Stimulated activated CD4-positive, alpha-beta T cell treated with anti-CD3 and anti-CD28 coated beads, Interleukin-1b, Interleukin-23, amount 100 ng/mL, for 48 hours (primary cell): ENCODE measurements at regions not wholly inside any gene's neighbourhood (a gene's known extent, or its start where the extent isn't known, plus 50 kb on each side); places are given as distances from the start of the nearest gene placed in this dataset.
"Not testable (repeated sequence)": the region's sequence is repeated elsewhere in the genome, so short reads cannot be mapped to it uniquely, and the experiment has no call there.

Source experiments
- DNase-seq: peaks from one replicate; pipeline ENCODE4 v3.0.0-alpha.2; 2020

DNA sequence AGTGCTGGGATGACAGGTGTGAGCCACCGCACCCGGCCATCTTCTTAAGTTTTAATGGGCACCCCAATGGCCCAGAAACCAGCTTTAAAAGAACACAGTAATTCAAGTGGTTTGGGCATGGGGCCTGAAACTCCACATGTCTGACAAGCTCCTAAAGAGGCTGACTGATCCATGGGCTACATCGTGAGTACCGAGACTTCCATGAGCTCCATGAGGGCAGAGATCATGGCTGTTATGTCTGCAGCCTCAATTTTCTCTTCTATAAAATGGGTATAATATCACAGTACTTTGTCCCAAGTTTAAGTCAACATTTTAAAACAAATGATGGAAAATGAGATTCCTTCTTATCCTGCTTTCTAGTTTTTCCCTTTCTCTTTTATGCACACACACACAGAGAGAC, 397.6 kb upstream of the MAF start:
- no peak for DNase-seq

DNA sequence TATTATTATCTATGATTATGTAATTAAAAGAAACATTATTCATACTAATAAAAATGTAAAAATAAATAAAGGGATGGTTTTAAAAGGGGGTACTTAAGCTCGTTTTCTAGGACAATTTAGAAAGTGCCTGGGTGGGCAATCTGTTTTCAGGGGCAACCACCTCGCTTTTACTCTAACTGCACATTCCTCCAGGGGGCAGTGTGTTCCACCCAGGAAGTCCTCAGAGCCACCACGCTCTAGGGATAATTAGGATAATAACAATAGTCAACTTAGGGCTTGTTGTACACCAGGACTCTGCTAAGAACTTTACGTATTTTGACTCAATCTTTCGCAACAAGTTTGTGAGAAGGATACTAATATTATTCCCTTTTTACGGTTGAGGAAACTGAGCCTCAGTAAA, 396.7 kb upstream of the MAF start:
- no peak for DNase-seq

DNA sequence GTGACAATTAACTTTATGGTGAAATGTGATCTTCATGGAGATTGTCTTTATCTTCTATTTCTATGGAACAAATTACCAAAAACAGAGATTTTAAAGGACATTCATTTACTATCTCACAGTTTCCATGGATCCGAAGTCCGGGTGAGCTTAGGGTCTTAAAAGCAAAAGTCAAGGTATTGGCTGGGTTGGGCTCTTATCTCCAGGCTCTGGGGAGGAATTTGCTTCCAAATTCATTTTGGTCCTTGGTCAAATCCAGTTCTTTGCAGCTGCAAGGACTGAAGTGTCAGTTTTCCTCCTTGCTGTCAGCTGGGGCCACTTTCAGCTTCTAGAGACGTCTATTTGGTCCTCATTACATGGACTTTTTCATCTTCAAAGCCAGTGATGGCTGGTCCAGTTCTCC, 395.8 kb upstream of the MAF start:
- DNase-seq, result no peak

DNA sequence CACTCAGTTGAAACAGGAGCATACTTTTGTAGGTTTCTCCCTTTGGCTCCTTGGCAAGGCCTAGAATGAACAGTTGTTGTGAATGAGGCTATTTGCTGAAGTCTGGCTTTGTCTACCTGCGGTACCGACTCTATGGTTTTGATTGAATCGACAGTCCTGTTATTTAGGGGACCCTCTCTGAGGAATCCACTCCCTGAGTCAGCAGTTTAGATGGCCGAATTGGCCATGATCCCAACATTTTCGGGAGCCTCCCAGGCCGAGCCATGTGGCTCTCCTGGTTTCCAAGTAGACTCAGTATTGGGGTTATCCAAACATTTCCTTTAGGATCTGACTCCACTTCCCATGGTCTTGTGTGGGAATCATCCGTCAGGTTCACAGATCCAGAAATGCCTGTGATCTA, 394.8 kb upstream of the MAF start:
- no peak for DNase-seq

DNA sequence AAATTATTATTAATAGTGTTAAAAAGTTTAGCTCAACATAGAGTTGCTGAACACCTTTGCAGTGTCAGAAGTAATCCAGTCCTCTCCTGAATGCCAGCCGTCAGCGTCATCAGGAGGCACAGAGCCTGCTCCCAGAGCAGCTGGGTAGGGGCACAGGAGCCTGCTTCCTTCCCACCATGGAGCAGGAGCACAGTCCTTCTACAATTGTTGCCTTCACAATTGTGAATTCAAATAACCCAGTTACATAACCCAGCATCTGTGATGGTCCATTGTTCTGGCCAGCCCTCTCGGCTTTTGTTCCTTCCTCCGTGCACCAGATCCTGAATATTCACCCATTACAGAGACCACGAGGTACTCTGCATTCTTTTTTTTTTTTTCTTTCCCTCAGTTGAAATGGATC, 393.9 kb upstream of the MAF start:
- no peak for DNase-seq

DNA sequence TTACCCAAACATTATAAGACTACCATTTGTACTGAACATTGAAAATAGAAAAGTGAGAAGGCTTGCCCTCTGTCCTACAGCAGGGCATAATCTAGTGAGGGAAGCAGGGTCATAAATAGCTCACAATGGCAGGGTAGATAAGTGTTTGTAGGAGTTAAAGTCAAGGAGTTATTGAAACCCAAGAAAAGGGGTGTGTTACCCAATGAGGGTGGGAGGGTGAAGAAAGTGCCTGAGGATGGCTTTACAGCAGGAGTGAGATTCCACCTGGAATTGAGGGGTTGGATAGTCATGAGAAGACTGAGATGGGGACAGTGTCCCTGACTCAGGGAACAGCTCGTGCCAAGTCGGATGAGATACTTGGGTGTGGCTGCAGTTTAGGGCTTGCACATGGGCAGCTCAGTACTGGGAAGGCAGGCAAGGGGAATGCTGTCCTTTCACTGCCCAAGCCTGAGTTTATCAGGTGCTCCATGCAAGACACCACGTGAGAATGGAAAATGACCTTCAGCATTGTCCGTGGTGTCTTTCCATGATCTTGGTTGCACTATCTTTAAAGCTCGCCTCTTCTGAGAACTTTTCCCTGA, 393.2 kb upstream of the MAF start:
- DNase-seq, result no peak

DNA sequence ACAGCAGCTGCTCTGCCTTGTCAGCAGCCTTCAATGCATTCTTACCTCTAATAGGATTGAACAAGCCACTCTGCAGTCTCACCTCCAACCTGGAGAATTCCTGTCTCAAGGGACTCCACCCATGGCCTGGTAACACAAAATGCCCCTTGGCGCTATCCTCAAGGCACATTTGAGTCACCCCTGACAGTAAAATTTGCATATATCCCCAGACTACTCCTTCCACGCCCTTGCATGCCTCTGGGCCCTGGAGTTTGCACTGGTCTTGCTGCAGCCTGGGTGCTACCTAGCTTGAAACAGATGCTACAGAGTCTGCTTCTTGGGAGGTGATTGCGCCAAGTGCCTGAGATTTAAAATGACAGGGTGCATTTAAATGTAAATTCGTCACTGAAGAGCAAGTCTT, 391.4 kb upstream of the MAF start:
- DNase-seq, result no peak

- no peak for DNase-seq
Measured at GRCh38 chr16:79988721-79989220, 388.2 kb upstream of the MAF start.

DNA sequence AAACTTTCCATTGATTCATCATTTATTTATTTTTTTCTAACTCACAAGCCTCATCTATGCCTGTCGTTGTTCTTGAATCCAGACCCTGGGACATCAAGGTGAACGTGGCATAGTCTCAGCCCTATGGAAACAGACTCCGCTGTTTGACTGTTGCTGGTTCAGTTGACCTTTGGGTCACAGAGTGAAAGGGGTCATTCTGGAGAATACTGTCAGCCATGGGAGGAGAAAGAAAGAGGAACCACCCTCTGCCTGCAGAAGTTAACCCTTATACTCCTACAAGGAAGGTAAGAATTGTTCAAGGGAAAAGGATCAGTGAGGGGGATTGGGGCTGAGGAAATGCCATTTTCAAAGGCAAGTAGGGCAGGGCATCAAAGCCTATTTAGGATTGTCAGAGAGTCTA, 387.6 kb upstream of the MAF start:
- DNase-seq, result no peak

GRCh38 chr16:79986352-79986751, 385.8 kb upstream of the MAF start:
- DNase-seq, result no peak

- no peak for DNase-seq
Measured at GRCh38 chr16:79985606-79986005, 385.1 kb upstream of the MAF start.

GRCh38 chr16:79984149-79984548, 383.6 kb upstream of the MAF start:
- DNase-seq, result not testable (repeated sequence)

- DNase-seq, result no peak
Measured at GRCh38 chr16:79982862-79983261, 382.3 kb upstream of the MAF start.

- no peak for DNase-seq
Measured at GRCh38 chr16:79982361-79982760, 381.8 kb upstream of the MAF start.

DNA sequence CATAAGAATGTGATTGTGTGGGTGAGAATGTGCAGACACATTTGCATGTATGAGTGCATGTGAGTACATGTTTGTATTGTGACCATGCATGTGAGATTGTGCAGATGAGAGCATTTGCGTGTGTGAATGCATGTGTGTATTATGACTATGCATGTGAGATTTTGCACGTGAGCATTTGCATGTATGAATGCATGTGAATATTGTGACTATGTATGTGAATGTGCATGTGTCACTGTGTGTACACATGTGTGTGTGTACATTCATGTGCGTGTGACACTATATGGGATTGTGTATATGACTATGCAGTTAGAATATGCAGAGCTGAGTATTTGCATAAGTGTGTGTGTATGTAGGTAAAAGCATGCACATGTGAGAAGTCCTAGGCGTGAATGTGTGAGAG, 381.3 kb upstream of the MAF start:
- no peak for DNase-seq

- DNase-seq, result no peak
Measured at GRCh38 chr16:79980650-79981521, 380.3 kb upstream of the MAF start.

GRCh38 chr16:79977940-79978836, 377.7 kb upstream of the MAF start:
- DNase-seq, result no peak

- DNase-seq, result no peak
Measured at GRCh38 chr16:79973320-79973719, 372.8 kb upstream of the MAF start.

DNA sequence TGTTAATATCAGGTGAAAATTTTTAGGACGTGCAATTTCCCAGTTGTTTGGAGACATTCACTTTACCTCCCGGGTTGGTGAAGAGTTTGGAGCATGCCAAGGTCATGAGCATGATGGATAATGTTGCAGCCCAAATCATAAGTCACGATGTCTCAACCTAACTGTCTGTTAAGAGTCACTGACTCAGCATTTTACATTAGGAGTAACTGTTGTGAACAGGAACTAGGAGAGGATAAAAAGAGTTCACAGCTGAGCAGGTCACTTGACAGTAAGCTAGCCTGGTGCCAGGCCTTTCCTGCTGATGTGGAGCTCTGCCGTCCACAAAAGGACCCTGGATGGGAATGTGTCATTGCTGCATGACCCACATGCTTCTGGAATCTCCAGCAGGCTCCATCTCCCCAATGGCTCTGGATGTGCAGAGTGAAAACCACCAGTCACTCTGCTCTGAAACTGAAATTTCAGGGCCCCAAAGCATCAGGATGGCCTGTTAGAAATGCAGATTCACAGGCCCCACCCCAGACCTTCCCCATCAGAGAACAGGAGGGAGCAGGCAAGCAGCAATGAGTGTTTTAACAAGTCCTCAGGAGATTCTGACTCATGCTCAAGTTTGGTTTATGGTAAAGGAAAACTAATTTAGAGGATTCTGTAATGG, 371.6 kb upstream of the MAF start:
- no peak for DNase-seq

DNA sequence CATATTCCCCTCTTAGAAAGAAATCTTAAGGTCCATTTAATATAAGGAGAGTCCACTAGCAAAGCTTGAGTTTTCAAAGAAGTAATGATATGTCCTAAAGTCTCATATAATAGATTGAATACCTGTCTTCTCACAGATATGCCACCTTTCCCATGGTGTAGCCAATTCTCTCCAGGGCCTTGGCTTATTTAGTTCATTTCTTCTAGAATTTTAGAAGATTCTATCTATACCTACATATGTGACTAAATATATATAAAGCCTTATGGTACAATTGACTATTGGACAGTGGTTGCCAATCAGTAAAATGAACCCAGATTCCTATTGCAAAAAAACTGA, 370.7 kb upstream of the MAF start:
- DNase-seq, result no peak

- no peak for DNase-seq
Measured at GRCh38 chr16:79970551-79971236, 370.2 kb upstream of the MAF start.

DNA sequence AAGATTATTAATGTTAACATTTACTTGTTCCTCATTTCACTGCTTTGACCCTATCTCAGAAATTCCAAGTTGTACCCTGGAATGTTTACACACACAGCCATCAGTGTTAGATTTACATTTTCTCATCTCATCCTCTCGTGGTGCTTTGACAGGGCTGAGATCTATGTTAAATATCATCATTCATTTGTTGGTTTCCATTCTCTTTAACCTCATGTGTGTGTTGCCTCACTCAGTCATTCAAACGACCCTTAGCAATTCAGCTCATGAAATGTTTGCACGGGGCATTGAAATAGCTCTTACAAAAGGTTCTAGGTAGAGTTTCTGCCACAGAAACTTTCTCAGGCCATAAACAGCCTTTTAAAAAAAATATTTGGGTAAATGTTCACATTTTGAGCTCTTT, 369.6 kb upstream of the MAF start:
- no peak for DNase-seq

- no peak for DNase-seq
Measured at GRCh38 chr16:79969458-79969857, 368.9 kb upstream of the MAF start.
